ENCODE measurements at regions not wholly inside any gene's neighbourhood (a gene's known extent, or its start where the extent isn't known, plus 50 kb on each side); places are given as distances from the start of the nearest gene placed in this dataset.

- Histone ChIP-seq H3K36me3 (ENCODE audit: control insufficient read depth in 4 of 4, insufficient read depth in 4 of 4, low read length in 4 of 4) (no peaks in the 10 kb centered on the region), H3K9me3 (ENCODE audit: control insufficient read depth in 4 of 4, insufficient read depth in 3 of 4, low read length in 3 of 4) (peaks cover 0 to 5% (median 0%) of the 10 kb centered on the region in 4 donors), H3K4me1 (ENCODE audit: control insufficient read depth in 5 of 5, insufficient read depth in 5 of 5, low read length in 5 of 5) (no peaks in the 10 kb centered on the region), H3K27me3 (ENCODE audit: control insufficient read depth in 3 of 3, insufficient read depth in 3 of 3, low read length in 2 of 3) (peaks cover 0 to 3% (median 3%) of the 10 kb centered on the region in 3 donors), H3K27ac (ENCODE audit: low read depth in 1 of 2, low read length in 1 of 2) (no peak overlapping the region), H3K4me3 (no peak overlapping the region), H3K9ac (ENCODE audit: insufficient read depth in 1 of 2, low read length in 2 of 2) (no peak overlapping the region)
- DNase-seq (no peak), ATAC-seq (ENCODE audit: insufficient read depth, low FRiP score) (no peak)
- WGBS, 2 donors, result 73 to 78% methylated on average over 10 of the region's 10 CpGs
- TF ChIP-seq, protein P1, sequence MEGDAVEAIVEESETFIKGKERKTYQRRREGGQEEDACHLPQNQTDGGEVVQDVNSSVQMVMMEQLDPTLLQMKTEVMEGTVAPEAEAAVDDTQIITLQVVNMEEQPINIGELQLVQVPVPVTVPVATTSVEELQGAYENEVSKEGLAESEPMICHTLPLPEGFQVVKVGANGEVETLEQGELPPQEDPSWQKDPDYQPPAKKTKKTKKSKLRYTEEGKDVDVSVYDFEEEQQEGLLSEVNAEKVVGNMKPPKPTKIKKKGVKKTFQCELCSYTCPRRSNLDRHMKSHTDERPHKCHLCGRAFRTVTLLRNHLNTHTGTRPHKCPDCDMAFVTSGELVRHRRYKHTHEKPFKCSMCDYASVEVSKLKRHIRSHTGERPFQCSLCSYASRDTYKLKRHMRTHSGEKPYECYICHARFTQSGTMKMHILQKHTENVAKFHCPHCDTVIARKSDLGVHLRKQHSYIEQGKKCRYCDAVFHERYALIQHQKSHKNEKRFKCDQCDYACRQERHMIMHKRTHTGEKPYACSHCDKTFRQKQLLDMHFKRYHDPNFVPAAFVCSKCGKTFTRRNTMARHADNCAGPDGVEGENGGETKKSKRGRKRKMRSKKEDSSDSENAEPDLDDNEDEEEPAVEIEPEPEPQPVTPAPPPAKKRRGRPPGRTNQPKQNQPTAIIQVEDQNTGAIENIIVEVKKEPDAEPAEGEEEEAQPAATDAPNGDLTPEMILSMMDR (IDR thresholded peaks at IDR 0.05; ENCODE audit: control extremely low read depth, extremely low read depth), result no peak
Observed at GRCh38 chr1:29523576-29523975, 287.3 kb downstream of the PTPRU start.

- ATAC-seq (ENCODE audit: insufficient read depth, low FRiP score), result no peak
- no peak overlapping the region for H3K9ac ChIP-seq (ENCODE audit: insufficient read depth in 1 of 2, low read length in 2 of 2)
- no peaks in the 10 kb centered on the region for H3K4me1 ChIP-seq (ENCODE audit: control insufficient read depth in 5 of 5, insufficient read depth in 5 of 5, low read length in 5 of 5)
- no peak overlapping the region for H3K4me3 ChIP-seq
- peaks cover 0 to 3% (median 3%) of the 10 kb centered on the region in 3 donors for H3K27me3 ChIP-seq (ENCODE audit: control insufficient read depth in 3 of 3, insufficient read depth in 3 of 3, low read length in 2 of 3)
- no peaks in the 10 kb centered on the region for H3K36me3 ChIP-seq (ENCODE audit: control insufficient read depth in 4 of 4, insufficient read depth in 4 of 4, low read length in 4 of 4)
- no peak overlapping the region for H3K27ac ChIP-seq (ENCODE audit: low read depth in 1 of 2, low read length in 1 of 2)
- no peak for DNase-seq
- H3K9me3 ChIP-seq (ENCODE audit: control insufficient read depth in 4 of 4, insufficient read depth in 3 of 4, low read length in 3 of 4), result peaks cover 0 to 5% (median 0%) of the 10 kb centered on the region in 4 donors
- 70 to 76% methylated on average over 5 of the region's 5 CpGs for WGBS, 2 donors
- TF ChIP-seq, protein P1 (IDR thresholded peaks at IDR 0.05; ENCODE audit: control extremely low read depth, extremely low read depth), result no peak
Observed at GRCh38 chr1:29523136-29523535, 286.8 kb downstream of the PTPRU start.

- no peak overlapping the region for H3K27ac ChIP-seq (ENCODE audit: low read depth in 1 of 2, low read length in 1 of 2)
- TF ChIP-seq, protein P1 (IDR thresholded peaks at IDR 0.05; ENCODE audit: control extremely low read depth, extremely low read depth), result no peak
- H3K4me1 ChIP-seq (ENCODE audit: control insufficient read depth in 5 of 5, insufficient read depth in 5 of 5, low read length in 5 of 5), result no peaks in the 10 kb centered on the region
- no peaks in the 10 kb centered on the region for H3K9me3 ChIP-seq (ENCODE audit: control insufficient read depth in 4 of 4, insufficient read depth in 3 of 4, low read length in 3 of 4)
- no peak overlapping the region for H3K9ac ChIP-seq (ENCODE audit: insufficient read depth in 1 of 2, low read length in 2 of 2)
- peaks cover 0 to 3% (median 3%) of the 10 kb centered on the region in 3 donors for H3K27me3 ChIP-seq (ENCODE audit: control insufficient read depth in 3 of 3, insufficient read depth in 3 of 3, low read length in 2 of 3)
- H3K36me3 ChIP-seq (ENCODE audit: control insufficient read depth in 4 of 4, insufficient read depth in 4 of 4, low read length in 4 of 4), result no peaks in the 10 kb centered on the region
- WGBS, 2 donors, result 61 to 71% methylated on average over 13 to 14 of the region's 14 CpGs
- DNase-seq (no peak), ATAC-seq (ENCODE audit: insufficient read depth, low FRiP score) (no peak)
- H3K4me3 ChIP-seq, result no peak overlapping the region
Observed at GRCh38 chr1:29521811-29522580, 285.7 kb downstream of the PTPRU start.

DNA sequence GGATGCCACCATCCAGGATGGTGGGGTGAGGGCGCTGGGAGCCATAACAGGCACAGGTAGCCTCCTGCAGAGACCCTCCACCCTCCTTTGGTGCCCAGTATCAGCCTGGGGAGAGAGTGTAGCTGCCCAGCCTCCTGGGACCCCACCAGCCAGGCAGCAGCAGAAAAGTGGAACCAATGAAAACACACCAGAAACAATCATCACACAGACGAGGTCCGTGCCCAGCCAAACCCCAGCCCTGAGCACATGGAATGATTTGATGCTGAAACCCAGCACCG is 285.1 kb downstream of the PTPRU start:
- H3K27me3 ChIP-seq (ENCODE audit: control insufficient read depth in 3 of 3, insufficient read depth in 3 of 3, low read length in 2 of 3), result peaks cover 0 to 3% (median 3%) of the 10 kb centered on the region in 3 donors
- no peaks in the 10 kb centered on the region for H3K9me3 ChIP-seq (ENCODE audit: control insufficient read depth in 4 of 4, insufficient read depth in 3 of 4, low read length in 3 of 4)
- DNase-seq (no peak), ATAC-seq (ENCODE audit: insufficient read depth, low FRiP score) (no peak)
- H3K4me1 ChIP-seq (ENCODE audit: control insufficient read depth in 5 of 5, insufficient read depth in 5 of 5, low read length in 5 of 5), result no peaks in the 10 kb centered on the region
- H3K9ac ChIP-seq (ENCODE audit: insufficient read depth in 1 of 2, low read length in 2 of 2), result no peak overlapping the region
- TF ChIP-seq, protein P1 (IDR thresholded peaks at IDR 0.05; ENCODE audit: control extremely low read depth, extremely low read depth), result no peak
- 64 to 70% methylated on average over 4 of the region's 4 CpGs for WGBS, 2 donors
- H3K4me3 ChIP-seq, result no peak overlapping the region
- H3K36me3 ChIP-seq (ENCODE audit: control insufficient read depth in 4 of 4, insufficient read depth in 4 of 4, low read length in 4 of 4), result no peaks in the 10 kb centered on the region
- no peak overlapping the region for H3K27ac ChIP-seq (ENCODE audit: low read depth in 1 of 2, low read length in 1 of 2)
